ENCODE measurements at regions not wholly inside any gene's neighbourhood (a gene's known extent, or its start where the extent isn't known, plus 50 kb on each side); places are given as distances from the start of the nearest gene placed in this dataset.

GRCh38 chr1:67485046-67485811, 55.0 kb upstream of the SERBP1 start:
- TF ChIP-seq EZH2 (IDR thresholded peaks at IDR 0.05), result no peak
- TF ChIP-seq CTCF (IDR thresholded peaks at IDR 0.05), result no peak
